WTC11 (cell line): ENCODE measurements at regions not wholly inside any gene's neighbourhood (a gene's known extent, or its start where the extent isn't known, plus 50 kb on each side); places are given as distances from the start of the nearest gene placed in this dataset.

Source experiments
- ATAC-seq: fragments of 200-7000 bp; cut with Tn5 transposase; 2 replicates; pipeline ENCODE4 v1.10.0; 2021; ENCODE audit warnings: mild to moderate bottlenecking, moderate library complexity
- CTCF ChIA-PET: fragments of 300-600 bp; sonication (Branson Sonifier 250); formaldehyde crosslinking; loops from one replicate; lab custom pipeline; 2021; ENCODE audit warnings: antibody characterized with exemption; lab: Charles Lee
- POLR2A ChIA-PET: fragments of 350-600 bp; sonication (Branson Sonifier 250); formaldehyde crosslinking; loops from one replicate; lab custom pipeline; 2021; ENCODE audit warnings: antibody characterized with exemption; lab: Charles Lee
- DNase-seq: peaks from one replicate; pipeline ENCODE4 v3.0.0; 2021; ENCODE audit warnings: low spot score
- H3K27ac Mint-ChIP-seq: 2 replicates; pipeline ENCODE4 v1.8.0; 2021; ENCODE audit warnings: mixed read lengths
- H3K27me3 Mint-ChIP-seq: 2 replicates; pipeline ENCODE4 v1.8.0; 2021; ENCODE audit warnings: low read depth, mild to moderate bottlenecking, moderate library complexity, mixed read lengths
- H3K36me3 Mint-ChIP-seq: 2 replicates; pipeline ENCODE4 v1.8.0; 2021; ENCODE audit warnings: mixed read lengths
- H3K4me1 Mint-ChIP-seq: 2 replicates; pipeline ENCODE4 v1.8.0; 2022; ENCODE audit warnings: mixed read lengths
- H3K4me3 Mint-ChIP-seq: 2 replicates; pipeline ENCODE4 v1.8.0; 2021; ENCODE audit warnings: mild to moderate bottlenecking, moderate library complexity, mixed read lengths
- H3K9me3 Mint-ChIP-seq: 2 replicates; pipeline ENCODE4 v1.8.0; 2021; ENCODE audit warnings: mixed read lengths
- AR ChIP-seq: fragments of 250-450 bp; sonication (Bioruptor Pico); IDR thresholded peaks from 2 replicates; pipeline ENCODE4 v1.9.0; 2021; ENCODE audit warnings: mild to moderate bottlenecking
- ATF6 ChIP-seq: sonication (generic); formaldehyde crosslinking; IDR thresholded peaks from 2 replicates; pipeline ENCODE4 v1.8.1; 2023; ENCODE audit warnings: mild to moderate bottlenecking, missing genetic modification reagents
- CREM ChIP-seq: sonication (generic); formaldehyde crosslinking; IDR thresholded peaks from 2 replicates; pipeline ENCODE4 v1.8.1; 2022; ENCODE audit warnings: mild to moderate bottlenecking, missing genetic modification reagents, moderate library complexity
- E2F1 ChIP-seq: sonication (generic); formaldehyde crosslinking; IDR thresholded peaks from 2 replicates; pipeline ENCODE4 v1.8.0; 2022; ENCODE audit warnings: mild to moderate bottlenecking, missing genetic modification reagents
- GTF2I ChIP-seq: fragments of 250-450 bp; sonication (Bioruptor Pico); conservative IDR thresholded peaks from 2 replicates; pipeline ENCODE4 v1.4.0; 2021; ENCODE audit warnings: mild to moderate bottlenecking
- HMGA2 ChIP-seq: fragments of 250-450 bp; sonication (Bioruptor Pico); IDR thresholded peaks from 2 replicates; pipeline ENCODE4 v1.4.0; 2021; ENCODE audit warnings: mild to moderate bottlenecking, moderate library complexity
- IRF1 ChIP-seq: sonication (generic); formaldehyde crosslinking; IDR thresholded peaks from 2 replicates; pipeline ENCODE4 v1.8.0; 2023; ENCODE audit warnings: missing genetic modification reagents
- JAZF1 ChIP-seq: fragments of 250-450 bp; sonication (Bioruptor Pico); IDR thresholded peaks from 2 replicates; pipeline ENCODE4 v1.9.0; 2021; ENCODE audit warnings: moderate library complexity, mild to moderate bottlenecking, inconsistent platforms
- MLX ChIP-seq: sonication (generic); formaldehyde crosslinking; IDR thresholded peaks from 2 replicates; pipeline ENCODE4 v1.8.1; 2023; ENCODE audit warnings: mild to moderate bottlenecking, missing genetic modification reagents, moderate library complexity
- MXD4 ChIP-seq: fragments of 250-450 bp; sonication (Bioruptor Pico); IDR thresholded peaks from 2 replicates; pipeline ENCODE4 v1.8.0; 2021; ENCODE audit warnings: mild to moderate bottlenecking, moderate library complexity, borderline replicate concordance
- MYBL2 ChIP-seq: sonication (generic); formaldehyde crosslinking; IDR thresholded peaks from 2 replicates; pipeline ENCODE4 v1.8.1; 2023; ENCODE audit warnings: mild to moderate bottlenecking, moderate library complexity, missing genetic modification reagents
- NFATC4 ChIP-seq: fragments of 250-450 bp; sonication (Bioruptor Pico); IDR thresholded peaks from 2 replicates; pipeline ENCODE4 v1.9.0; 2021; ENCODE audit warnings: mild to moderate bottlenecking
- NR1H2 ChIP-seq: sonication (generic); formaldehyde crosslinking; IDR thresholded peaks from 2 replicates; pipeline ENCODE4 v1.9.0; 2021; ENCODE audit warnings: mild to moderate bottlenecking, moderate library complexity, missing genetic modification reagents
- NR2C2 ChIP-seq: sonication (generic); formaldehyde crosslinking; IDR thresholded peaks from 2 replicates; pipeline ENCODE4 v1.8.0; 2022; ENCODE audit warnings: mild to moderate bottlenecking, missing genetic modification reagents
- OVOL2 ChIP-seq: fragments of 250-450 bp; sonication (Bioruptor Pico); IDR thresholded peaks from 2 replicates; pipeline ENCODE4 v1.9.0; 2021; ENCODE audit warnings: mild to moderate bottlenecking, borderline replicate concordance
- PREB ChIP-seq: sonication (generic); formaldehyde crosslinking; IDR thresholded peaks from 2 replicates; pipeline ENCODE4 v1.8.1; 2022; ENCODE audit warnings: mild to moderate bottlenecking, missing genetic modification reagents, moderate library complexity, borderline replicate concordance
- RORB ChIP-seq: fragments of 250-450 bp; sonication (Bioruptor Pico); IDR thresholded peaks from 2 replicates; pipeline ENCODE4 v1.9.0; 2021; ENCODE audit warnings: mild to moderate bottlenecking
- SP1 ChIP-seq: sonication (generic); formaldehyde crosslinking; conservative IDR thresholded peaks from 2 replicates; pipeline ENCODE4 v1.8.1; 2022; ENCODE audit warnings: missing genetic modification reagents
- TCF7 ChIP-seq: sonication (generic); formaldehyde crosslinking; IDR thresholded peaks from 2 replicates; pipeline ENCODE4 v1.8.0; 2022; ENCODE audit warnings: mild to moderate bottlenecking, low read depth, missing genetic modification reagents, moderate library complexity
- ZBTB21 ChIP-seq: sonication (generic); formaldehyde crosslinking; IDR thresholded peaks from 2 replicates; pipeline ENCODE4 v1.8.1; 2023; ENCODE audit warnings: mild to moderate bottlenecking, missing genetic modification reagents, borderline replicate concordance
- ZNF219 ChIP-seq: sonication (generic); formaldehyde crosslinking; IDR thresholded peaks from 2 replicates; pipeline ENCODE4 v1.8.0; 2023; ENCODE audit warnings: missing genetic modification reagents, mild to moderate bottlenecking, borderline replicate concordance
- ZNF512 ChIP-seq: sonication (generic); formaldehyde crosslinking; IDR thresholded peaks from 2 replicates; pipeline ENCODE4 v1.8.1; 2022; ENCODE audit warnings: missing genetic modification reagents, borderline replicate concordance
- ZSCAN18 ChIP-seq: fragments of 250-450 bp; sonication (Bioruptor Pico); IDR thresholded peaks from 2 replicates; pipeline ENCODE4 v2.1.2; 2022; ENCODE audit warnings: mild to moderate bottlenecking, moderate library complexity

GRCh38 chr10:104584541-104584940, 56.5 kb upstream of the SORCS3 start:
- no peak overlapping the region for H3K4me3 Mint-ChIP-seq
- no peaks in the 10 kb centered on the region for H3K36me3 Mint-ChIP-seq
- ATAC-seq (no peak), DNase-seq (no peak)
- ChIA-PET POLR2A (no interaction called here), CTCF (interaction anchor here (0.9 to 1.0 kb wide), 2 partner anchors 30 to 293 kb away, joined by 3 read pairs; no protein-coding TSS in a partner anchor)
- peaks cover 15% of the 10 kb centered on the region for H3K4me1 Mint-ChIP-seq
- H3K9me3 Mint-ChIP-seq: peaks cover 14% of the 10 kb centered on the region
- TF ChIP-seq ZBTB21 (CRISPR knock-in tag) (no peak), TCF7 (no peak), CREM (CRISPR knock-in tag) (no peak), GTF2I (no peak), PREB (no peak)
- no peaks in the 10 kb centered on the region; the same call in 1 of the 2 replicates for H3K27me3 Mint-ChIP-seq
- H3K27ac Mint-ChIP-seq: no peak overlapping the region

- Mint-ChIP-seq H3K27ac (no peak overlapping the region), H3K27me3 (no peaks in the 10 kb centered on the region), H3K4me3 (no peak overlapping the region), H3K4me1 (peaks cover 9% of the 10 kb centered on the region), H3K9me3 (peaks cover 11% of the 10 kb centered on the region), H3K36me3 (no peaks in the 10 kb centered on the region)
- POLR2A ChIA-PET: no interaction called here
- CTCF ChIA-PET: no interaction called here
- ATAC-seq: no peak
- TF ChIP-seq NR2C2 (CRISPR knock-in tag) (no peak), SP1 (no peak), ZNF219 (CRISPR knock-in tag) (no peak), IRF1 (CRISPR knock-in tag) (no peak), RORB (no peak), JAZF1 (no peak), NR1H2 (no peak), HMGA2 (CRISPR knock-in tag) (no peak), MXD4 (CRISPR knock-in tag) (no peak), ZSCAN18 (CRISPR knock-in tag) (no peak), MLX (CRISPR knock-in tag) (no peak), NFATC4 (CRISPR knock-in tag) (no peak), MYBL2 (CRISPR knock-in tag) (no peak), AR (CRISPR knock-in tag) (no peak), ZNF512 (no peak), E2F1 (CRISPR knock-in tag) (no peak), OVOL2 (CRISPR knock-in tag) (no peak), ATF6 (CRISPR knock-in tag) (no peak)
- DNase-seq: no peak
Observed at GRCh38 chr10:104587751-104588150, 53.3 kb upstream of the SORCS3 start.
